NCI-H2196 treated with DMSO at 0.1 percent for 48 hours (cell line): ENCODE measurements at regions not wholly inside any gene's neighbourhood (a gene's known extent, or its start where the extent isn't known, plus 50 kb on each side); places are given as distances from the start of the nearest gene placed in this dataset.

Experiments
- DNase-seq: peaks from one replicate; lab custom pipeline; 2025; ENCODE audit not compliant: unreplicated experiment; lab: John Stamatoyannopoulos, UW

DNA sequence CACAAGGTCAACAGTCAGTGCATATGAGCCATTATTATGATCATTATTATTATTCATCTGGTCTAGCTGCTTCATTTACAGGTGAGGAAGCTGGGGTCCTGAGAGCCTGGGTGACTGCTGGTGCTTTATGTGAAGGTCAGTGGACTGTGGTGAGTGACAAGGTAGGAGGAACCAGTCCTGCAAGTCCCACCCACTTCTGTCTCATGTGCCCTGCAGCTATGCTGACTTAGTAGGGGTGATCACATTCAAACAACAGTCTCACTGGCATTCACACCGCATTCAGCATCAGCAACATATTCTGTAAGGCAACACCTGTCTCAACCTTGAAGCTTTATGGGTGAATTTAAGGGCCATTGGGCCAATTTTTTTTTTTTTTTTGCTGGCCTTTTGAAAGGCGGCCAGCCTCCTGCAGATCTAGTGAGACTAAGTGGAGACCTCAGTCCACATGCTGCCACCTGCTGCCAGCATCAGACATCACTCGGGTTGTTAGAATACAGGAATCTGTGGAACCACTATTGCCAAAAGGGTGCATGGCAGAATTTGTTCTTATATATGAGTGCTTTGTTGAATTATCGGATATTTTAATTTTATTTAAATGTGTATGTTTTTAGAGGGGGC lies 59.9 kb upstream of the CACNA1E start:
- peak; percentile 22 for DNase-seq

DNA sequence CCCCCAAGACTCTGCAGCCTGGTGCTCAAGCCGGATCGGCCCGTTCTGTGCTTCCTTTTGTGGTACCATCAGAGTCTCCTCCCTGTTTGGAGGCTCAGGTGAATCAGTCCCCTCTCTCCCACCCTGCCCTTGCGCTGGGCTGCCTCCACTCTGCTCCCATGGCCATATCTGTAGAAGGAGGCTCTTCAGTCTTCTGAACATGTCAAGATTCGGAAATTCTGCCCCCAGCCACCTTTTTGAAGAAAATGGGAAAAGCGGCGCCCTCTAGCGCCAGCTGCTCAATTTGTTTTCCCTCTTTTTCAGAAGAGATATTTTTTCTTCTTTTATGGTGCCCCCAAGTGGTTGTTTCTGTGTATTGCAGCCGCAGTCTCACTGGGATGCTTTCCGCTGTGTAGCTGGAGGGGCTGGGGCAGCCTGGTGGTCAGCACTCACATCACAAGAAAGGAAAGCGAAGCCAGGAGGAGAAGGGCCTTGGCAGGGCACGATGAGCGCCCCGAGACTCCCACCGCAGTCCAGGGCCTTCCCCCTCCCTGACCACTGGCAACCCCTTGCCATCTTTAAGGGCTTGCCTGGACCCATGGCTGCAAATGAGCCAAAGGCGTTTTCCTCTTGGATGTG lies 58.4 kb upstream of the CACNA1E start:
- DNase-seq: peak; percentile 44

DNA sequence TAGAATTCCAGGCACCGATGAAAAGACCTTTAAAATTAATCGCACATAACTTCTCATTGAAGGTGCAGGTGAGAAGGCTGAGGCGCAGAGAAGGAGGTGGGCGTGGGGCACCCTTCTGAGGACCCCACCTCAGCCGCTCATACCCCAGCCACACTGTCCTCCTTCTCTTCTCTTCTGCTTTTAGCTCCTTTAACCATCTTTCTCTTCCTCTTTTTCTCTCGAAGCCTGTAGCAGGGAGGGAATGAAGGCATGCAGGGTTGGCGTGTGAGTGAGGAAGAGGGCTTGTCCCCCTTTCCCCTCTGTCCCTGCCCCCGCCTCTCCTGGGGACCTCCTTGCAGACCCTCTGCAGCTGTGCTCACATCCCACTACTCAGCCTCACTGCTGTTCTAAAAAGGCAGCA lies 57.8 kb upstream of the CACNA1E start:
- DNase-seq: no peak

DNA sequence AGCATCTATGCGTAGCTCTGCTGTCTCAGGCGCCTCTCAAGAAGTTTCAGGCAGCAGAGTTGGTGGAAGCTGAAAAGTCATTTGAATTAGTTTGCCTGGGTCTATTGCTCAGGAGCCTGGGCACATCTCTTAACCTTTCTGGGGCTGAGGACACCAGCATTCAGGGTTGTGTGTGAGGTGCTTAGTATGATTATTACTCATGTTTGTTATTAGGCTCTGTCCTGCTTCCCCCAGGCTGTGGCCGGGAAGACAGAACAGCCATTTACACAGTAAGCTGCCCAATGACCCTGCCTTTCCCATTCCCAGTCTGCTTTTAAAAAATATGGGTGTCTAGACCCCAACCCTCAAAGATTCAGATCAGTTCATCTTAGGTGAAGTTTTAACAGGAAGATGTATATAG lies 53.9 kb upstream of the CACNA1E start:
- DNase-seq: no peak

- no peak for DNase-seq
These were observed 53.1 kb upstream of the CACNA1E start for GRCh38 chr1:181430015-181430885.
